H1 (cell line): ENCODE measurements at regions not wholly inside any gene's neighbourhood (a gene's known extent, or its start where the extent isn't known, plus 50 kb on each side); places are given as distances from the start of the nearest gene placed in this dataset.

Experiments used
- CTBP2 ChIP-seq: IDR thresholded peaks from 2 replicates; pipeline ENCODE4 v1.7.0; 2011; ENCODE audit warnings: borderline replicate concordance, mild to moderate bottlenecking, moderate library complexity, mixed read lengths, low read length; ENCODE audit not compliant: insufficient read depth, insufficient read length
- POU5F1 ChIP-seq: IDR thresholded peaks from 2 replicates; pipeline ENCODE4 v1.6.1; 2011; ENCODE audit warnings: low read depth, mild to moderate bottlenecking, low read length, moderate library complexity
- RXRA ChIP-seq: IDR thresholded peaks from 2 replicates; pipeline ENCODE4 v1.6.1; 2011; ENCODE audit warnings: low read depth, mild to moderate bottlenecking, low read length, moderate library complexity; ENCODE audit not compliant: insufficient read depth
- SRF ChIP-seq: IDR thresholded peaks from 2 replicates; pipeline ENCODE4 v1.6.1; 2011; ENCODE audit warnings: mild to moderate bottlenecking, low read depth, low read length, moderate library complexity

DNA sequence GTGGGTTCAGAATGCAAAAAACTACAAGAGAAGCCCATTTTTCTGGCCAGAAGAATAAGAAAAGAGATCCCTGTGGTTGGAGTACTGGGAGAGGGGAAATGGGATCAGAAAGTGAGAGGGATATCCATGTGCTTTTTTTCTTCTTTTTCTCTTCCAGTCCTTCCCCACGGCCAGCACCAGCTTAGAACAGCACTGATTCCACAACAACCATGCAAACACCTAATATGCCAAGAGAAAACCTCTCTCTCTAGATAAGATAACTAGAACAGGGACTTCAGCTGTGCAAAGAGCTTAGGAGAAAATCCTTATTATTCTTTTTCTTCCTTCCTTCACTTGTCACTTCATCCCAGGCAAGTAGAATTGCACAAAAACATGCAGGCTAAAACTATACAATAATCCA, 83.5 kb downstream of the ELAPOR2 start (continued):
- TF ChIP-seq SRF (no peak), RXRA (no peak), CTBP2 (no peak), POU5F1 (no peak)
